HL-60 (cell line): ENCODE measurements at regions not wholly inside any gene's neighbourhood (a gene's known extent, or its start where the extent isn't known, plus 50 kb on each side); places are given as distances from the start of the nearest gene placed in this dataset.

Source experiments
- CTCF ChIP-seq: IDR thresholded peaks from one replicate; pipeline ENCODE4 v1.5.1; 2011; ENCODE audit warnings: low read length, control low read depth, inconsistent platforms; ENCODE audit not compliant: insufficient read depth
- GABPA ChIP-seq: IDR thresholded peaks from 2 replicates; pipeline ENCODE4 v1.6.1; 2012; ENCODE audit warnings: low read depth
- POLR2AphosphoS5 ChIP-seq: IDR thresholded peaks from 2 replicates; pipeline ENCODE4 v1.6.1; 2012; ENCODE audit warnings: low read depth
- REST ChIP-seq: IDR thresholded peaks from 2 replicates; pipeline ENCODE4 v1.6.1; 2012; ENCODE audit warnings: low read depth; ENCODE audit not compliant: insufficient replicate concordance
- SPI1 ChIP-seq: IDR thresholded peaks from 2 replicates; pipeline ENCODE4 v1.6.1; 2012; ENCODE audit warnings: low read depth, mild to moderate bottlenecking, borderline replicate concordance

DNA sequence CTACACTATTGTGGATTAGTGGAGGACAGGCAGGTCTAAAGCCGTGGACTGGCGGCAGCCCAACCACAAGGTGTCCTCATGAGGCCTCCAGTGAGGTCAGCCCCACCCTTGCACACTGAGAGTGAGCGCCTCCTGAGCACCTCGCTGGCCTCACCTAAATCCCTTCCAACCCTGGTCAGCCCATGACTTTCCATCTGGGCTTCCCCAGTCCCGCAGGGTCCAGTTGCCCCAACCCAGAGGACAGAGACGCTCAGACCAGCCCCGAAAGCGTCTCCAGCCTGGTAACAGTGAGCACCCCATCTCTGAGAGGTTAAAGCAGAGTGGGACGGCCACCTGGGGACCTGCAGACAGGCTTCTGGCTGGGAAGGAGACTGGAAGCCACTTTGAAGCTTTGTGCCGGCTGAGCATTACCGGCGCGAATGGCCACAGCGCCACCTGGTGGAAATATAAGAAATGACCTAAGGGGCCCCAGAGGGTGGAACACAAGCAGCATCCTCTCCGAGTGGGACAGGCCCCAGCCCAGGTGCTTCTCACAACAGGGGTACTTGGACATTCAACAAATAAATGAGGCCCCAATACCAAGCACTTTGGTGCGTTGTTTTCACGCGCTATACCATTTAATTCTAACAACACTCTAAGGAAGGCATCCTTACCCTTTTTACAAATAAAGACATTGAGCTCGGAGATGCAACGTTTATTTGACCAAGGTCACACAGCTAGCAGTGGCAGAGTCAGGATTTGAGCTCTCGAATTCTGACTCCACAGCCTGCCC lies 65.7 kb upstream of the TOP1 start:
- TF ChIP-seq GABPA (no peak), CTCF (peak; percentile 67), POLR2AphosphoS5 (no peak), REST (no peak), SPI1 (no peak)
